Uterus (tissue), 2 donors: ENCODE measurements at regions not wholly inside any gene's neighbourhood (a gene's known extent, or its start where the extent isn't known, plus 50 kb on each side); places are given as distances from the start of the nearest gene placed in this dataset.

Experiments used
- POLR2A ChIP-seq, 2 donors: fragments of 450-650 bp; IDR thresholded peaks; one replicate each; pipeline ENCODE4 v1.6.1; 2016; ENCODE audit warnings: antibody characterized with exemption in 2 of 2, mild to moderate bottlenecking in 1 of 2, moderate library complexity in 1 of 2
- TF ChIP-seq, protein P1 (sequence below), 4 experiments: fragments of 200-600 bp in 2 of 4; fragments of 450-650 bp in 2 of 4; sonication (generic) in 2 of 4; IDR thresholded peaks; one replicate each; pipeline ENCODE4 v1.5.1; 2016 to 2019; ENCODE audit warnings: antibody characterized with exemption in 4 of 4, mild to moderate bottlenecking in 2 of 4, moderate library complexity in 1 of 4

DNA sequence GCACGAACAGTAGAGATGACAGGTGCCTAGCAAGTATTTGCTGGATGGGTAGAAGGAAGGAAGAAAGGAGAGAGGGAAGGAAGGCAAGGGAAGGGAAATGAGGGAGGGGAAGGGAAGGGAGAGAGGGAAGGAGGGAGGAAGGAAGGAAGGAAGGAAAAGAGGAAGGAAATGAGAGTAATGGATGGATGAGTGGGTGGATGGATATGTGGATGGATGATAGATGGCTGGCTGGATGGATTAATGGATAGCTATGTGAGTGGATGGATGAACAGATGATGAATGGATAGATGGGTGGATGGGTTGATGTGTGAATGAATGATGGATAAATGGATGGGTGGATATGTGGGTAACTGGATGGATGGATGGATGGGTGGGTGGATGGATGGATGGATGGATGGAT is 125.9 kb upstream of the FGF3 start:
- TF ChIP-seq, protein P1, sequence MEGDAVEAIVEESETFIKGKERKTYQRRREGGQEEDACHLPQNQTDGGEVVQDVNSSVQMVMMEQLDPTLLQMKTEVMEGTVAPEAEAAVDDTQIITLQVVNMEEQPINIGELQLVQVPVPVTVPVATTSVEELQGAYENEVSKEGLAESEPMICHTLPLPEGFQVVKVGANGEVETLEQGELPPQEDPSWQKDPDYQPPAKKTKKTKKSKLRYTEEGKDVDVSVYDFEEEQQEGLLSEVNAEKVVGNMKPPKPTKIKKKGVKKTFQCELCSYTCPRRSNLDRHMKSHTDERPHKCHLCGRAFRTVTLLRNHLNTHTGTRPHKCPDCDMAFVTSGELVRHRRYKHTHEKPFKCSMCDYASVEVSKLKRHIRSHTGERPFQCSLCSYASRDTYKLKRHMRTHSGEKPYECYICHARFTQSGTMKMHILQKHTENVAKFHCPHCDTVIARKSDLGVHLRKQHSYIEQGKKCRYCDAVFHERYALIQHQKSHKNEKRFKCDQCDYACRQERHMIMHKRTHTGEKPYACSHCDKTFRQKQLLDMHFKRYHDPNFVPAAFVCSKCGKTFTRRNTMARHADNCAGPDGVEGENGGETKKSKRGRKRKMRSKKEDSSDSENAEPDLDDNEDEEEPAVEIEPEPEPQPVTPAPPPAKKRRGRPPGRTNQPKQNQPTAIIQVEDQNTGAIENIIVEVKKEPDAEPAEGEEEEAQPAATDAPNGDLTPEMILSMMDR (IDR thresholded peaks at IDR 0.05): no peak
- TF ChIP-seq POLR2A (IDR thresholded peaks at IDR 0.05): no peak
